22Rv1 (cell line): ENCODE measurements at regions not wholly inside any gene's neighbourhood (a gene's known extent, or its start where the extent isn't known, plus 50 kb on each side); places are given as distances from the start of the nearest gene placed in this dataset.

Experiments
- ZFX ChIP-seq: fragments of 450-650 bp; IDR thresholded peaks from 2 replicates; pipeline ENCODE4 v1.6.1; 2017; ENCODE audit warnings: antibody characterized with exemption, borderline replicate concordance
- TF ChIP-seq, protein P1 (sequence below): fragments of 450-650 bp; IDR thresholded peaks from 2 replicates; pipeline ENCODE4 v1.5.1; 2017; ENCODE audit warnings: mild to moderate bottlenecking

DNA sequence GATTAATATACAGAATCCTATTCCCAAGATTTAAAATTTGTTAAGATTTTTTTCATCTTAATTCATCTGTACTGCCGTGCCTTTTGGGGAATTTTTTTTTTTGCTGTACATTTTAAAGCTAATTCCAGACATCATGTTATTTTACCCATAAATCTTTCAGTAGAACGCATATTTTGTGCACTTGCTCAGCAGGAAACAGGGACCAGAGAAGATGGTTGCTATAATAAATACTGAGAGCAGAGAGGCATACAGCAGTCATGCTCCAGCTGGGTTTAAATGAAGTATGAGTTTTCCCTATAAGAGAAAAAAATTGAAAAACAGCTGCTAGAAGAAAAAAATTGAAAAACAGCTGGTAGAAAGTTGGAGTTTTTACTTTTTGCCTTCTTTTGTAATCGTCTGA is 196.9 kb upstream of the PUM3 start:
- TF ChIP-seq, protein P1, sequence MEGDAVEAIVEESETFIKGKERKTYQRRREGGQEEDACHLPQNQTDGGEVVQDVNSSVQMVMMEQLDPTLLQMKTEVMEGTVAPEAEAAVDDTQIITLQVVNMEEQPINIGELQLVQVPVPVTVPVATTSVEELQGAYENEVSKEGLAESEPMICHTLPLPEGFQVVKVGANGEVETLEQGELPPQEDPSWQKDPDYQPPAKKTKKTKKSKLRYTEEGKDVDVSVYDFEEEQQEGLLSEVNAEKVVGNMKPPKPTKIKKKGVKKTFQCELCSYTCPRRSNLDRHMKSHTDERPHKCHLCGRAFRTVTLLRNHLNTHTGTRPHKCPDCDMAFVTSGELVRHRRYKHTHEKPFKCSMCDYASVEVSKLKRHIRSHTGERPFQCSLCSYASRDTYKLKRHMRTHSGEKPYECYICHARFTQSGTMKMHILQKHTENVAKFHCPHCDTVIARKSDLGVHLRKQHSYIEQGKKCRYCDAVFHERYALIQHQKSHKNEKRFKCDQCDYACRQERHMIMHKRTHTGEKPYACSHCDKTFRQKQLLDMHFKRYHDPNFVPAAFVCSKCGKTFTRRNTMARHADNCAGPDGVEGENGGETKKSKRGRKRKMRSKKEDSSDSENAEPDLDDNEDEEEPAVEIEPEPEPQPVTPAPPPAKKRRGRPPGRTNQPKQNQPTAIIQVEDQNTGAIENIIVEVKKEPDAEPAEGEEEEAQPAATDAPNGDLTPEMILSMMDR: no peak
- no peak for TF ChIP-seq ZFX
